HEK293 (cell line): ENCODE measurements at regions not wholly inside any gene's neighbourhood (a gene's known extent, or its start where the extent isn't known, plus 50 kb on each side); places are given as distances from the start of the nearest gene placed in this dataset.
"Not testable (repeated sequence)": the region's sequence is repeated elsewhere in the genome, so short reads cannot be mapped to it uniquely, and the experiment has no call there.

Experiments
- CTCF ChIA-PET: fragments of 350-600 bp; formaldehyde crosslinking; extraction: SDS; loops from one replicate; lab custom pipeline; 2021; ENCODE audit warnings: antibody characterized with exemption; lab: Yijun Ruan, JAX
- POLR2A ChIA-PET: fragments of 300-600 bp; formaldehyde crosslinking; extraction: SDS; loops from one replicate; lab custom pipeline; 2020; ENCODE audit warnings: antibody characterized with exemption, inconsistent platforms; lab: Yijun Ruan, JAX
- H3K27ac ChIP-seq: fragments of 200-500 bp; sonication (Bioruptor generic); 2 replicates; pipeline ENCODE4 v1.5.1; 2014; ENCODE audit warnings: low read depth, low read length, control low read depth, inconsistent platforms; ENCODE audit errors: extremely low read depth
- H3K36me3 ChIP-seq, 2 experiments: fragments of 200-500 bp in 1 of 2; sonication (Bioruptor generic) in 1 of 2; 1 replicate in 1 of 2; 2 replicates in 1 of 2; pipeline ENCODE4 v1.5.1; 2014 to 2017; ENCODE audit warnings: inconsistent platforms in 2 of 2, low read length in 2 of 2; ENCODE audit not compliant: control insufficient read depth in 2 of 2, insufficient read depth in 1 of 2
- H3K4me1 ChIP-seq: fragments of 200-500 bp; sonication (Bioruptor generic); 2 replicates; pipeline ENCODE4 v1.5.1; 2014; ENCODE audit warnings: mild to moderate bottlenecking, low read length, inconsistent platforms; ENCODE audit not compliant: control insufficient read depth, insufficient read depth
- H3K4me3 ChIP-seq: 2 replicates; pipeline ENCODE4 v1.5.1; 2011; ENCODE audit warnings: low read depth, mild to moderate bottlenecking, control low read depth, low read length, moderate library complexity
- H3K9me3 ChIP-seq: fragments of 200-500 bp; sonication (Bioruptor generic); 2 replicates; pipeline ENCODE4 v1.5.1; 2014; ENCODE audit warnings: low read depth, low read length, inconsistent platforms; ENCODE audit not compliant: control insufficient read depth, insufficient read depth
- BCL11B ChIP-seq: fragments of 450-650 bp; formaldehyde crosslinking; IDR thresholded peaks from 2 replicates; pipeline ENCODE4 v1.5.1; 2016; ENCODE audit warnings: low read depth, missing biosample characterization, missing genetic modification characterization
- GLI2 ChIP-seq: fragments of 450-650 bp; formaldehyde crosslinking; IDR thresholded peaks from 2 replicates; pipeline ENCODE4; 2017; ENCODE audit warnings: missing biosample characterization, missing genetic modification characterization, low read depth, borderline replicate concordance
- IKZF3 ChIP-seq: fragments of 450-650 bp; IDR thresholded peaks from 2 replicates; pipeline ENCODE4 v1.5.0; 2018; ENCODE audit warnings: missing biosample characterization, mild to moderate bottlenecking, missing genetic modification characterization, moderate library complexity
- KLF16 ChIP-seq: fragments of 450-650 bp; formaldehyde crosslinking; IDR thresholded peaks from 2 replicates; pipeline ENCODE4 v1.5.1; 2017; ENCODE audit warnings: missing biosample characterization, missing genetic modification characterization
- OVOL3 ChIP-seq: fragments of 450-650 bp; formaldehyde crosslinking; IDR thresholded peaks from 2 replicates; pipeline ENCODE4 v1.5.1; 2016; ENCODE audit warnings: missing biosample characterization, missing genetic modification characterization
- SALL2 ChIP-seq: fragments of 450-650 bp; formaldehyde crosslinking; IDR thresholded peaks from 2 replicates; pipeline ENCODE4 v1.5.0; 2017; ENCODE audit warnings: missing biosample characterization, mild to moderate bottlenecking, missing genetic modification characterization, borderline replicate concordance
- SP2 ChIP-seq: fragments of 450-650 bp; formaldehyde crosslinking; IDR thresholded peaks from 2 replicates; pipeline ENCODE4 v1.5.1; 2016; ENCODE audit warnings: missing biosample characterization, missing genetic modification characterization
- ZBTB1 ChIP-seq: fragments of 450-650 bp; formaldehyde crosslinking; IDR thresholded peaks from 2 replicates; pipeline ENCODE4 v1.5.1; 2016; ENCODE audit warnings: missing biosample characterization, missing genetic modification characterization
- ZNF140 ChIP-seq: fragments of 450-650 bp; formaldehyde crosslinking; IDR thresholded peaks from 2 replicates; pipeline ENCODE4 v1.5.1; 2016; ENCODE audit warnings: missing biosample characterization, missing genetic modification characterization
- ZNF202 ChIP-seq: fragments of 450-650 bp; formaldehyde crosslinking; IDR thresholded peaks from 2 replicates; pipeline ENCODE4 v1.5.1; 2016; ENCODE audit warnings: missing biosample characterization, missing genetic modification characterization, borderline replicate concordance
- ZNF362 ChIP-seq: fragments of 450-650 bp; formaldehyde crosslinking; IDR thresholded peaks from 2 replicates; pipeline ENCODE4 v1.5.1; 2016; ENCODE audit warnings: missing biosample characterization, missing genetic modification characterization
- ZNF426 ChIP-seq: fragments of 450-650 bp; formaldehyde crosslinking; IDR thresholded peaks from 2 replicates; pipeline ENCODE4 v1.5.1; 2017; ENCODE audit warnings: missing biosample characterization, missing genetic modification characterization, mild to moderate bottlenecking, inconsistent platforms, moderate library complexity
- ZNF433 ChIP-seq: fragments of 450-650 bp; formaldehyde crosslinking; IDR thresholded peaks from 2 replicates; pipeline ENCODE4 v1.5.1; 2016; ENCODE audit warnings: missing biosample characterization, missing genetic modification characterization, low read depth
- ZNF518A ChIP-seq: fragments of 450-650 bp; formaldehyde crosslinking; conservative IDR thresholded peaks from 2 replicates; pipeline ENCODE4 v1.5.1; 2016; ENCODE audit warnings: low read depth, missing biosample characterization, missing genetic modification characterization
- ZNF529 ChIP-seq: fragments of 450-650 bp; formaldehyde crosslinking; IDR thresholded peaks from 2 replicates; pipeline ENCODE4 v1.5.1; 2017; ENCODE audit warnings: missing genetic modification characterization, missing biosample characterization; ENCODE audit not compliant: insufficient replicate concordance
- ZNF555 ChIP-seq: fragments of 450-650 bp; formaldehyde crosslinking; conservative IDR thresholded peaks from 2 replicates; pipeline ENCODE4 v1.5.1; 2017; ENCODE audit warnings: missing biosample characterization, mild to moderate bottlenecking, missing genetic modification characterization, inconsistent platforms
- ZNF560 ChIP-seq: fragments of 450-650 bp; formaldehyde crosslinking; IDR thresholded peaks from 2 replicates; pipeline ENCODE4 v1.5.1; 2017; ENCODE audit warnings: missing biosample characterization, missing genetic modification characterization, borderline replicate concordance
- ZNF623 ChIP-seq: fragments of 450-650 bp; formaldehyde crosslinking; IDR thresholded peaks from 2 replicates; pipeline ENCODE4 v1.5.1; 2016; ENCODE audit warnings: missing biosample characterization, missing genetic modification characterization
- ZNF660 ChIP-seq: fragments of 450-650 bp; IDR thresholded peaks from 2 replicates; pipeline ENCODE4 v1.5.1; 2018; ENCODE audit warnings: missing biosample characterization, mild to moderate bottlenecking, missing genetic modification characterization
- TF ChIP-seq, protein P1 (sequence below): fragments of 450-650 bp; formaldehyde crosslinking; IDR thresholded peaks from 2 replicates; pipeline ENCODE4 v1.5.1; 2016; ENCODE audit warnings: missing biosample characterization, missing genetic modification characterization, low read depth

DNA sequence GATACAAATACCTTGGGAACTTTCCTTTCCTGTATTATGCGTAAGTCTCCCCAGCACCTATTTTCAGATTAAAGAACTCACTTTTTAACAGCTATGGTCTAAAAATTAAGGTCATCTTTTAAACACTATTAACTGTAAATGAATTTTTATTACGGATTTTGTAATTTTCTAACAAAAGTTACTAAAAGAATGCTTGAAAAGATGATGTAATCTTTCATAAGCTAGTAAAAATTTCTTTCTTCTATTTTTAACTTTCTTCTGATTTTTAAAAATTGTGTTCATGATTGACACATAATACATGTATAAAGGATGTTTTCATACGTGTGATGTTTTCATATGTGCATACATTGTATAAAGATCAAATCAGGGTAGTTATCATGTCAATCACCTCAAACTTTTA, 291.2 kb upstream of the MBL2 start:
- no peaks in the 10 kb centered on the region for H3K4me1 ChIP-seq
- no peak for TF ChIP-seq OVOL3 (tag by site-specific recombination)
- TF ChIP-seq ZNF529 (tag by site-specific recombination): no peak
- TF ChIP-seq, protein P1, sequence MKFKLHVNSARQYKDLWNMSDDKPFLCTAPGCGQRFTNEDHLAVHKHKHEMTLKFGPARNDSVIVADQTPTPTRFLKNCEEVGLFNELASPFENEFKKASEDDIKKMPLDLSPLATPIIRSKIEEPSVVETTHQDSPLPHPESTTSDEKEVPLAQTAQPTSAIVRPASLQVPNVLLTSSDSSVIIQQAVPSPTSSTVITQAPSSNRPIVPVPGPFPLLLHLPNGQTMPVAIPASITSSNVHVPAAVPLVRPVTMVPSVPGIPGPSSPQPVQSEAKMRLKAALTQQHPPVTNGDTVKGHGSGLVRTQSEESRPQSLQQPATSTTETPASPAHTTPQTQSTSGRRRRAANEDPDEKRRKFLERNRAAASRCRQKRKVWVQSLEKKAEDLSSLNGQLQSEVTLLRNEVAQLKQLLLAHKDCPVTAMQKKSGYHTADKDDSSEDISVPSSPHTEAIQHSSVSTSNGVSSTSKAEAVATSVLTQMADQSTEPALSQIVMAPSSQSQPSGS (tag by site-specific recombination): 0 out of 2 replicates have a peak, but pooled peaks have one; percentile 40
- TF ChIP-seq, all 188 proteins: peak for 1
- no peak overlapping the region for H3K27ac ChIP-seq
- ChIA-PET CTCF (no interaction called here), POLR2A (no interaction called here)
- no peaks in the 10 kb centered on the region for H3K9me3 ChIP-seq
- no peaks in the 10 kb centered on the region for H3K36me3 ChIP-seq
- no peak overlapping the region for H3K4me3 ChIP-seq

DNA sequence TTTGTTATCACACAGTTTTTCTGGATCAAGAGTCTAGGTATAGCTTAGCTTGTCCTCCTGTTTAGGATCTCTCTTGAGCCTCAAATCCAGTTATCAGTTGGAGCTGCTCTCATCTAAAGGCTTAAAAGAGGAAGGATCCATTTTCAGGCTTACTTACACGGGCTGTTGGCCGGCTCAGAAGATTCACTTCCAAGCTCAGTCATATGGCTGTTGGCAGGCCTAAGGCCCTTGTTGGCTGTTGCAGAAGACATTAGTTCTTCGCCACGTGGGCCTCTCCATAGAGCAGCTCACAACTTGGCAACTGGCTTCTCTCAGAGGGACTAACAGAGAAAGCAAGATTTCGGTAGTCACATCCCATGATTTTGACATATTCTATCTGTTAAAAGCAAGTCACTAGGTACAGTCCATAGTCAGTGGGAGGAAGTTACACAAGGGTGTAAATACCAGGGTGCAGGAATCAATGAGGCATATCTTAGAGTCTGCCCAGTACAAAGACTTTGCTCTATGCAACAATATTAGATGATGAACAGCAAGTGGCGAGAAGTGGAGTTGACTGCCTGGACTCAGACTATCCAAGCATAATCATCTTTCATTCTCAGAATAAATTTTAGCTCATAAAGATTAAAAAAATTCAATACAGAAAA, 280.1 kb upstream of the MBL2 start:
- Histone ChIP-seq H3K36me3 (no peaks in the 10 kb centered on the region), H3K4me3 (no peak overlapping the region), H3K27ac (no peak overlapping the region), H3K4me1 (no peaks in the 10 kb centered on the region), H3K9me3 (no peaks in the 10 kb centered on the region)
- no peak for TF ChIP-seq ZBTB1 (tag by site-specific recombination)
- TF ChIP-seq SP2 (tag by site-specific recombination): no peak
- ChIA-PET CTCF (no interaction called here), POLR2A (no interaction called here)

DNA sequence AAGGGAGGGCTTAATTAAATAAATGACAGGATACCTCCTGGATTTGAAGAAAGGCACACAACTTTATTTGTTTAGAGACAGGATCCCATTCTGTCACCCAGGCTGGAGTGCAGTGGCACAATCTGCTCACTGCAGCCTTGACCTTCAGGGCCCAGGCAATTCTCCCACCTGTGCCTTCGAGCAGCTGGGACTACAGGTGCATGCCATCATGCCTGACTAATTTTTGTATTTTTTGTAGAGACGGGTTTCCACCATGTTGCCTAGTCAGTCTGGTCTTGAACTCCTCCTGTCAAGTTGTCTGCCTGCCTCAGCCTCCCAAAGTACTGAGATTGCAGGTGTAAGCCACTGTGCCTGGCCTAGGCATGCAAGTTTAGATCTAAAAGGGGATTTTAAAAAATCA, 272.7 kb upstream of the MBL2 start:
- Histone ChIP-seq H3K4me3 (no peak overlapping the region), H3K36me3 (no peaks in the 10 kb centered on the region), H3K9me3 (no peaks in the 10 kb centered on the region)
- POLR2A ChIA-PET: no interaction called here
- TF ChIP-seq ZNF362 (tag by site-specific recombination) (no peak), ZNF433 (tag by site-specific recombination) (no peak), BCL11B (no peak), ZNF140 (tag by site-specific recombination) (no peak), IKZF3 (tag by site-specific recombination) (no peak), ZNF623 (tag by site-specific recombination) (no peak), KLF16 (tag by site-specific recombination) (no peak), SALL2 (tag by site-specific recombination) (no peak), ZNF202 (tag by site-specific recombination) (no peak), ZNF660 (tag by site-specific recombination) (no peak)
- TF ChIP-seq, all 188 proteins: peak for 0
- Histone ChIP-seq H3K27ac (no peak overlapping the region), H3K4me1 (no peaks in the 10 kb centered on the region)
- CTCF ChIA-PET: no interaction called here

DNA sequence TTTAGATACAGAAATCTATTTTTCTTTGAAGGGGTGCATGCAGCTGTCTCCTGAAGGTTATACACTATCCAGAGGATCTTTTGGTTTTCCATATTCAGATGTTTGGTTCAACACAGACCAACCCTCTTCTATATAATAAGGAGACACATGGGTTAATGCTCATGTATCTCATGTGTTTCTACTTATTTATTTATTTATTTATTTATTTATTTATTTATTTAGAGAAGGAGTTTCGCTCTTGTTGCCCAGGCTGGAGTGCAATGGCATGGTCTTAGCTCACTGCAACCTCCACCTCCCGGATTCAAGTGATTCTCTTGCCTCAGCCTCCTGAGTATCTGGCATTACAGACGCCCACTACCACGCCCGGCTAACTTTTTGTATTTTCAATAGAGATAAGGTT, 263.2 kb upstream of the MBL2 start:
- H3K36me3 ChIP-seq, H3K9me3 ChIP-seq, H3K4me3 ChIP-seq, H3K27ac ChIP-seq, POLR2A ChIA-PET, H3K4me1 ChIP-seq: not testable (repeated sequence)
- CTCF ChIA-PET: interaction anchor here (0.6 kb wide), 1 partner anchor 314 kb away, joined by 3 read pairs; no protein-coding TSS in a partner anchor
- TF ChIP-seq GLI2 (tag by site-specific recombination) (peak; percentile 27; the same call in 1 of the 2 replicates), ZNF518A (tag by site-specific recombination) (peak; percentile 71), ZNF426 (tag by site-specific recombination) (peak; percentile 55), ZNF140 (tag by site-specific recombination) (peak; percentile 41; the same call in 1 of the 2 replicates), ZNF555 (tag by site-specific recombination) (peak; percentile 48), ZNF560 (tag by site-specific recombination) (0 out of 2 replicates have a peak, but pooled peaks have one; percentile 16), ZNF623 (tag by site-specific recombination) (peak; percentile 45; the same call in 1 of the 2 replicates)
